ENCODE measurements at regions not wholly inside any gene's neighbourhood (a gene's known extent, or its start where the extent isn't known, plus 50 kb on each side); places are given as distances from the start of the nearest gene placed in this dataset.

- no peak overlapping the region for H3K27ac ChIP-seq (ENCODE audit: low read depth, low read length)
- H3K27me3 ChIP-seq (ENCODE audit: control insufficient read depth in 1 of 2, insufficient read depth in 2 of 2, low read length in 2 of 2): no peaks in the 10 kb centered on the region
- no peaks in the 10 kb centered on the region for H3K9me3 ChIP-seq (ENCODE audit: low read length)
- H3K9ac ChIP-seq (ENCODE audit: low read length): no peak overlapping the region
- H3K4me1 ChIP-seq (ENCODE audit: insufficient read depth, low read length): no peaks in the 10 kb centered on the region
- H3K4me3 ChIP-seq (ENCODE audit: low read depth in 1 of 2, low read length in 2 of 2): no peak overlapping the region
- no peaks in the 10 kb centered on the region for H3K36me3 ChIP-seq (ENCODE audit: insufficient read depth, low read length)
Observed at GRCh38 chr6:71531841-71532240, 243.2 kb downstream of the OGFRL1 start.

GRCh38 chr6:71533939-71534379 lies 245.3 kb downstream of the OGFRL1 start:
- no peak overlapping the region for H3K4me3 ChIP-seq (ENCODE audit: low read depth in 1 of 2, low read length in 2 of 2)
- H3K27ac ChIP-seq (ENCODE audit: low read depth, low read length): no peak overlapping the region
- no peaks in the 10 kb centered on the region for H3K9me3 ChIP-seq (ENCODE audit: low read length)
- no peaks in the 10 kb centered on the region for H3K4me1 ChIP-seq (ENCODE audit: insufficient read depth, low read length)
- no peaks in the 10 kb centered on the region for H3K36me3 ChIP-seq (ENCODE audit: insufficient read depth, low read length)
- H3K9ac ChIP-seq (ENCODE audit: low read length): no peak overlapping the region
- no peaks in the 10 kb centered on the region for H3K27me3 ChIP-seq (ENCODE audit: control insufficient read depth in 1 of 2, insufficient read depth in 2 of 2, low read length in 2 of 2)

DNA sequence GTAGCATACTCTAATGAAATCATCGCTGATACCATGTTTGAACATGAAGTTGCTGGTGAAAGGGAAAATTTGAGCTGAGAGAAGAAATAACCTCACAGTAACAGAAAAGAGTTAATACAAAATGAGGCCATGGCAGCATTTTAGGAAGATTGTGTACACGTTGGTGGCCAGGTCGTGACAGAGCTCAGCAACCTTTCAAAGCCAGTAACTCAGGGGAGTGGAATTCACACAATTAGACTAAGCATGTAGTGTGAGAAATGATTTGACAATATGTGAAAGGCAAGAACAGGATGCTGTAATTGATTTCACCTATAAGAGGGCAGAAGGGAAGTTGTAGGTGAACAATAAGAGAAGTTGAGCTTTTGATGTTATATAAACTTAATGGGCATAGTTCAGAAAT lies 246.3 kb downstream of the OGFRL1 start:
- Histone ChIP-seq H3K9ac (ENCODE audit: low read length) (no peak overlapping the region), H3K36me3 (ENCODE audit: insufficient read depth, low read length) (no peaks in the 10 kb centered on the region), H3K4me3 (ENCODE audit: low read depth in 1 of 2, low read length in 2 of 2) (no peak overlapping the region), H3K9me3 (ENCODE audit: low read length) (no peaks in the 10 kb centered on the region), H3K27ac (ENCODE audit: low read depth, low read length) (no peak overlapping the region), H3K27me3 (ENCODE audit: control insufficient read depth in 1 of 2, insufficient read depth in 2 of 2, low read length in 2 of 2) (no peaks in the 10 kb centered on the region), H3K4me1 (ENCODE audit: insufficient read depth, low read length) (no peaks in the 10 kb centered on the region)

- Histone ChIP-seq H3K27me3 (ENCODE audit: control insufficient read depth in 1 of 2, insufficient read depth in 2 of 2, low read length in 2 of 2) (no peaks in the 10 kb centered on the region), H3K4me3 (ENCODE audit: low read depth in 1 of 2, low read length in 2 of 2) (no peak overlapping the region), H3K36me3 (ENCODE audit: insufficient read depth, low read length) (no peaks in the 10 kb centered on the region), H3K9me3 (ENCODE audit: low read length) (no peaks in the 10 kb centered on the region), H3K9ac (ENCODE audit: low read length) (no peak overlapping the region), H3K4me1 (ENCODE audit: insufficient read depth, low read length) (no peaks in the 10 kb centered on the region), H3K27ac (ENCODE audit: low read depth, low read length) (no peak overlapping the region)
Observed at GRCh38 chr6:71537717-71538116, 249.1 kb downstream of the OGFRL1 start.

DNA sequence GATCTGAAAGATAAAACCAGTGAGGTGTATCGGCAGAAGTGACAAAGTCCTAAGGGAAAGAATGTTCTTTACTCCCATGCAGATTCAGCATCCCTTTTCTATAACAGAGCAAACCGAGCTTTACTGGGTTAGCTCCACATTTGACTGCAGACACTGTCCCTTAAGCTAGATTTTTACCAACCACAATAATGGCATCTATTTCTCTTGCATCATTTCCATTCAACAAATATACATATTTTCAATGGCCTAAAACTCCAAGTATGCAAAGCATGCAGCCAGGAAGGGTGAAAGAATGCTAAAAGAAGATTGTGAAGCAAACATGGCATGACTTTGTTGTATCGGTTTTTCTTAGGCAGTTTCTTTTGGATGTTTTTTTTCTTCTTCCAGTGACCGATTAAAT lies 255.4 kb downstream of the OGFRL1 start:
- Histone ChIP-seq H3K27me3 (ENCODE audit: control insufficient read depth in 1 of 2, insufficient read depth in 2 of 2, low read length in 2 of 2) (no peaks in the 10 kb centered on the region), H3K9me3 (ENCODE audit: low read length) (no peaks in the 10 kb centered on the region), H3K4me3 (ENCODE audit: low read depth in 1 of 2, low read length in 2 of 2) (no peak overlapping the region), H3K4me1 (ENCODE audit: insufficient read depth, low read length) (no peaks in the 10 kb centered on the region), H3K36me3 (ENCODE audit: insufficient read depth, low read length) (no peaks in the 10 kb centered on the region), H3K27ac (ENCODE audit: low read depth, low read length) (no peak overlapping the region), H3K9ac (ENCODE audit: low read length) (no peak overlapping the region)

DNA sequence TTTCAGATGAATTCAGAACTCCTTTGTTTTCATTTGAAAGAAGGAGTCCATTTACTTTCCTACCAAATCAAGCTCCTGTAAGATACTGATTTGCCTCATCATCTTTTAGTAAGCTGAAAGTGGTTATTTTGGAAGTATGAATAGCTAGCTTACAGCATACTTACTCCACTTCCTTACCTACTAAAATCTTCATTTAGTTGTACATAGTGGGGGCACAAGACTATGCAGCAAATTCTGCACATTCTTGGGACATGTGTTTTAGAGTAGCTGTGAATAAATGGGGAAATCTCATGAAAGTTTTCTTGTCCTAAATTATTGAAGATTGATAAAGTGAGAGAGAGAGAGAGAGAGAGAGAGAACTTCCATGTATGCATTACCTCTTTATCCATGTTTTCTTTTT lies 256.3 kb downstream of the OGFRL1 start:
- Histone ChIP-seq H3K36me3 (ENCODE audit: insufficient read depth, low read length) (no peaks in the 10 kb centered on the region), H3K9me3 (ENCODE audit: low read length) (no peaks in the 10 kb centered on the region), H3K4me1 (ENCODE audit: insufficient read depth, low read length) (no peaks in the 10 kb centered on the region), H3K27ac (ENCODE audit: low read depth, low read length) (no peak overlapping the region), H3K4me3 (ENCODE audit: low read depth in 1 of 2, low read length in 2 of 2) (no peak overlapping the region), H3K27me3 (ENCODE audit: control insufficient read depth in 1 of 2, insufficient read depth in 2 of 2, low read length in 2 of 2) (no peaks in the 10 kb centered on the region), H3K9ac (ENCODE audit: low read length) (no peak overlapping the region)

DNA sequence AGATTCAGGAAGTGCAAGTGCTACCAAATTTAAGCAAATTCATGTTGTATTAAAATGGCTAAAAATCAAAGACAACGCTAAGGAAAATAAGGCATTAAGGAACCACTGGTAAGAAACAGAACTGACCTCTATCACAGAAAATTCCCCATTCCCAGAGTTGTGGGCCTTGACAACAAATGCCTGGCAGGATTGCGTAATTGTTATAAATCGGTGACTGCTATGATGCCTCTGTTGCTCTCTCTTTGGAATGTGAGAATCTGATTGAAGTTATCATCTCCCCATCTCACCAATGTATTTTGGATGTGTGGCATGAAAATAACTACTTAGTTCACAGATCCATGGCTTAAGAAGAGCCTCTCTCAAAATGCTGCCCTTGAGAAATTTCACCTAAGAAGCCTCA lies 257.3 kb downstream of the OGFRL1 start:
- Histone ChIP-seq H3K27me3 (ENCODE audit: control insufficient read depth in 1 of 2, insufficient read depth in 2 of 2, low read length in 2 of 2) (no peaks in the 10 kb centered on the region), H3K27ac (ENCODE audit: low read depth, low read length) (no peak overlapping the region), H3K4me1 (ENCODE audit: insufficient read depth, low read length) (no peaks in the 10 kb centered on the region), H3K9me3 (ENCODE audit: low read length) (no peaks in the 10 kb centered on the region), H3K9ac (ENCODE audit: low read length) (no peak overlapping the region), H3K4me3 (ENCODE audit: low read depth in 1 of 2, low read length in 2 of 2) (no peak overlapping the region), H3K36me3 (ENCODE audit: insufficient read depth, low read length) (no peaks in the 10 kb centered on the region)

DNA sequence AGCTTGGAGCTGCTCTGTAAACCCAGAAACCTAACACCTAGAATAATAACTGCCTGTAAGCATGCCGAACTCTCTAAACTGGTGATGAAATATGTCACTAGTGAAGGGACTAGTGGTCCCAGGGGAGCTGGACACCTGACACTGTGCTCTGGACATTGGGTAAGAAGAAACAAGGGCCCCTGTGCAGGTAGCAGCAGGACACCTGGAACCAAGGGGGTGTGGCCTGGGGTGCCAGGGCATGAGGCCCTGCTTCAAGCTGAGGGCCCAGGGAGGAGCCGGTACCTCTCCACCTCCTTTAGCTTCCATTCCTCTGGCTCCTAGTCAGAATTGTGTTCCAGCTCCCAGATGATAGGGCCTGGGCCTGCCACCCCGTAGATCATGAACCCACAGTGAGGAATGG lies 263.2 kb downstream of the OGFRL1 start:
- H3K4me1 ChIP-seq (ENCODE audit: insufficient read depth, low read length): no peaks in the 10 kb centered on the region
- no peaks in the 10 kb centered on the region for H3K36me3 ChIP-seq (ENCODE audit: insufficient read depth, low read length)
- no peak overlapping the region for H3K4me3 ChIP-seq (ENCODE audit: low read depth in 1 of 2, low read length in 2 of 2)
- H3K27me3 ChIP-seq (ENCODE audit: control insufficient read depth in 1 of 2, insufficient read depth in 2 of 2, low read length in 2 of 2): no peaks in the 10 kb centered on the region
- no peaks in the 10 kb centered on the region for H3K9me3 ChIP-seq (ENCODE audit: low read length)
- no peak overlapping the region for H3K9ac ChIP-seq (ENCODE audit: low read length)
- H3K27ac ChIP-seq (ENCODE audit: low read depth, low read length): no peak overlapping the region

- Histone ChIP-seq H3K27me3 (ENCODE audit: control insufficient read depth in 1 of 2, insufficient read depth in 2 of 2, low read length in 2 of 2) (no peaks in the 10 kb centered on the region), H3K27ac (ENCODE audit: low read depth, low read length) (no peak overlapping the region), H3K9ac (ENCODE audit: low read length) (no peak overlapping the region), H3K36me3 (ENCODE audit: insufficient read depth, low read length) (no peaks in the 10 kb centered on the region), H3K9me3 (ENCODE audit: low read length) (no peaks in the 10 kb centered on the region), H3K4me1 (ENCODE audit: insufficient read depth, low read length) (no peaks in the 10 kb centered on the region), H3K4me3 (ENCODE audit: low read depth in 1 of 2, low read length in 2 of 2) (no peak overlapping the region)
Observed at GRCh38 chr6:71556141-71556540, 267.5 kb downstream of the OGFRL1 start.

DNA sequence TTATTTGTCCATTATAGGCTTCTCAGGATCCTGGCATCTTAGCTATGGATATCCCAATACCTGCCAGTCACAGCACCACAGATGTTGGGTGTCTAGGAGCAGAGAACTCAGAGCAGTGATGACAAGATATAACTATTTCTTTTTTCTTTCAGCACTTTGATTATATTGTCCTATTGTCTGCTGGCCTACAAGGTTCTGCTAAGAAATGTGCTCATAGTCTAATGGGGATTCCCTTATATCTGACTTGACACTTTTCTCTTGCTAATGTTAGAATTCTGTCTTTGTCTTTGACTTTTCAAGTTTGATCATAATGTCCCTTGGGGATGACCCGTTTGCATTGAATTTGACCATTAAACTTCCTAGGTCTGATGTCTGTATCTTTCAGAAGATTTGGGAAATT lies 270.4 kb downstream of the OGFRL1 start:
- H3K9me3 ChIP-seq (ENCODE audit: low read length): no peaks in the 10 kb centered on the region
- H3K27ac ChIP-seq (ENCODE audit: low read depth, low read length): no peak overlapping the region
- no peaks in the 10 kb centered on the region for H3K27me3 ChIP-seq (ENCODE audit: control insufficient read depth in 1 of 2, insufficient read depth in 2 of 2, low read length in 2 of 2)
- no peak overlapping the region for H3K4me3 ChIP-seq (ENCODE audit: low read depth in 1 of 2, low read length in 2 of 2)
- no peak overlapping the region for H3K9ac ChIP-seq (ENCODE audit: low read length)
- no peaks in the 10 kb centered on the region for H3K36me3 ChIP-seq (ENCODE audit: insufficient read depth, low read length)
- no peaks in the 10 kb centered on the region for H3K4me1 ChIP-seq (ENCODE audit: insufficient read depth, low read length)

DNA sequence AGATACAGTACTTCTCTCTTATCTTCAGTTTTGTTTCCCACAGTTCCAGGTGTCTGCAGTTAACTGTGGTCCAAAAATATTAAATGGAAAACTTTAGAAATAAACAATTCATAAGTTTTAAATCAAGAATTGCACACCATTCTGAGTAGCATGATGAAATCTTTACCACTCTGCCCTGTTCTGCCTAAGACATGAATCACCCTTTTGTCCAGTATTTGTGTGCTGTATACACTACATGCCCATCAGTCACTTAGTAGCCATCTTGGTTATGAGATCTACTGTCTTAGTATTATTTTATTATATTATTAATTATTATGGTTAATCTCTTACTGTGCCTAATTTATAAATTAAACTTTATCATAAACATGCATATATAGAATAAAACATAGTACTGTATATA lies 279.0 kb downstream of the OGFRL1 start:
- Histone ChIP-seq H3K27me3 (ENCODE audit: control insufficient read depth in 1 of 2, insufficient read depth in 2 of 2, low read length in 2 of 2) (no peaks in the 10 kb centered on the region), H3K36me3 (ENCODE audit: insufficient read depth, low read length) (no peaks in the 10 kb centered on the region), H3K27ac (ENCODE audit: low read depth, low read length) (no peak overlapping the region), H3K4me3 (ENCODE audit: low read depth in 1 of 2, low read length in 2 of 2) (no peak overlapping the region), H3K4me1 (ENCODE audit: insufficient read depth, low read length) (no peaks in the 10 kb centered on the region), H3K9me3 (ENCODE audit: low read length) (no peaks in the 10 kb centered on the region), H3K9ac (ENCODE audit: low read length) (no peak overlapping the region)

GRCh38 chr6:71577766-71578165 lies 289.2 kb downstream of the OGFRL1 start:
- no peaks in the 10 kb centered on the region for H3K36me3 ChIP-seq (ENCODE audit: insufficient read depth, low read length)
- no peak overlapping the region for H3K9ac ChIP-seq (ENCODE audit: low read length)
- no peak overlapping the region for H3K27ac ChIP-seq (ENCODE audit: low read depth, low read length)
- no peaks in the 10 kb centered on the region for H3K9me3 ChIP-seq (ENCODE audit: low read length)
- no peaks in the 10 kb centered on the region for H3K27me3 ChIP-seq (ENCODE audit: control insufficient read depth in 1 of 2, insufficient read depth in 2 of 2, low read length in 2 of 2)
- no peaks in the 10 kb centered on the region for H3K4me1 ChIP-seq (ENCODE audit: insufficient read depth, low read length)
- H3K4me3 ChIP-seq (ENCODE audit: low read depth in 1 of 2, low read length in 2 of 2): no peak overlapping the region

Measured in muscle layer of colon (tissue), 2 donors.